ENCODE measurements at regions not wholly inside any gene's neighbourhood (a gene's known extent, or its start where the extent isn't known, plus 50 kb on each side); places are given as distances from the start of the nearest gene placed in this dataset.

- ChIA-PET CTCF (no interaction called here), POLR2A (no interaction called here)
- DNase-seq (ENCODE audit: extremely low spot score), result no peak
- TF ChIP-seq CTCF (IDR thresholded peaks at IDR 0.05; ENCODE audit: control extremely low read depth, extremely low read depth, low read depth, missing control alignments), result no peak
Measured at GRCh38 chr14:97713023-97713422, 915.8 kb downstream of the VRK1 start.

- ChIA-PET CTCF (no interaction called here), POLR2A (no interaction called here)
- no peak for DNase-seq (ENCODE audit: extremely low spot score)
- no peak for TF ChIP-seq CTCF (IDR thresholded peaks at IDR 0.05; ENCODE audit: control extremely low read depth, extremely low read depth, low read depth, missing control alignments)
Measured at GRCh38 chr14:97718886-97719442, 921.8 kb downstream of the VRK1 start.

- TF ChIP-seq CTCF (IDR thresholded peaks at IDR 0.05; ENCODE audit: control extremely low read depth, extremely low read depth, low read depth, missing control alignments), result no peak
- ChIA-PET POLR2A (no interaction called here), CTCF (interaction anchor here (1.5 kb wide), 1 partner anchor 9 kb away, joined by 3 read pairs; no protein-coding TSS in a partner anchor)
- no peak for DNase-seq (ENCODE audit: extremely low spot score)
Measured at GRCh38 chr14:97719931-97720330, 922.7 kb downstream of the VRK1 start.

- no peak for DNase-seq (ENCODE audit: extremely low spot score)
- no peak for TF ChIP-seq CTCF (IDR thresholded peaks at IDR 0.05; ENCODE audit: control extremely low read depth, extremely low read depth, low read depth, missing control alignments)
- ChIA-PET CTCF (no interaction called here), POLR2A (no interaction called here)
Measured at GRCh38 chr14:97723351-97723750, 926.2 kb downstream of the VRK1 start.

GRCh38 chr14:97723819-97724218 is 926.6 kb downstream of the VRK1 start:
- no peak for TF ChIP-seq CTCF (IDR thresholded peaks at IDR 0.05; ENCODE audit: control extremely low read depth, extremely low read depth, low read depth, missing control alignments)
- POLR2A ChIA-PET, result no interaction called here
- CTCF ChIA-PET, result no interaction called here
- no peak for DNase-seq (ENCODE audit: extremely low spot score)

- no peak for TF ChIP-seq CTCF (IDR thresholded peaks at IDR 0.05; ENCODE audit: control extremely low read depth, extremely low read depth, low read depth, missing control alignments)
- POLR2A ChIA-PET, result no interaction called here
- DNase-seq (ENCODE audit: extremely low spot score), result no peak
- CTCF ChIA-PET, result no interaction called here
Measured at GRCh38 chr14:97724265-97724731, 927.1 kb downstream of the VRK1 start.
